Neural cell (in vitro differentiated cells): ENCODE measurements at regions not wholly inside any gene's neighbourhood (a gene's known extent, or its start where the extent isn't known, plus 50 kb on each side); places are given as distances from the start of the nearest gene placed in this dataset.

Experiments
- CTCF ChIP-seq: fragments of 450-650 bp; IDR thresholded peaks from 2 replicates; pipeline ENCODE4 v1.5.1; 2014; ENCODE audit warnings: antibody characterized with exemption, mild to moderate bottlenecking, moderate library complexity; ENCODE audit not compliant: poor library complexity, severe bottlenecking
- EZH2 ChIP-seq: fragments of 200-600, 300-800 bp; shearing (Covaris generic), sonication (generic); IDR thresholded peaks from 2 replicates; pipeline ENCODE4 v1.6.1; 2014; ENCODE audit warnings: antibody characterized with exemption, low read length, borderline replicate concordance, mild to moderate bottlenecking; ENCODE audit not compliant: insufficient read depth, poor library complexity, severe bottlenecking
- MXI1 ChIP-seq: fragments of 450-650 bp; conservative IDR thresholded peaks from 2 replicates; pipeline ENCODE4 v1.6.1; 2014; ENCODE audit warnings: antibody characterized with exemption, mild to moderate bottlenecking; ENCODE audit not compliant: poor library complexity, severe bottlenecking
- POLR2AphosphoS5 ChIP-seq: IDR thresholded peaks from 2 replicates; pipeline ENCODE4 v1.6.1; 2012
- TAF1 ChIP-seq: IDR thresholded peaks from 2 replicates; pipeline ENCODE4 v1.6.1; 2012; ENCODE audit warnings: low read depth

GRCh38 chr15:97037080-97037479 is 706.6 kb downstream of the NR2F2 start:
- TF ChIP-seq CTCF (no peak), POLR2AphosphoS5 (no peak), EZH2 (no peak), MXI1 (no peak), TAF1 (no peak)
